Gastrocnemius medialis (tissue), 4 donors: ENCODE measurements at regions not wholly inside any gene's neighbourhood (a gene's known extent, or its start where the extent isn't known, plus 50 kb on each side); places are given as distances from the start of the nearest gene placed in this dataset.

ENCODE experiments used
- ATAC-seq, 2 donors: fragments of 150-250 bp; one replicate each; pipeline ENCODE4 v1.9.1; 2016
- DNase-seq, 2 donors: peaks; one replicate each; pipeline ENCODE4 v3.0.0-alpha.2; 2019
- H3K27ac ChIP-seq, 4 donors: fragments of 200-600 bp; sonication (generic); 1 replicate in 1 of 4; 2 replicates in 3 of 4; pipeline ENCODE4 v1.5.1; 2016 to 2018; ENCODE audit warnings: mild to moderate bottlenecking in 2 of 4, moderate library complexity in 1 of 4
- H3K27me3 ChIP-seq, 3 donors: fragments of 200-600 bp; sonication (generic) in 2 of 3; 1 replicate in 1 of 3; 2 replicates in 2 of 3; pipeline versions ENCODE4 v1.5.1 to v1.6.0; 2016 to 2019; ENCODE audit warnings: mild to moderate bottlenecking in 1 of 3, moderate library complexity in 1 of 3
- H3K36me3 ChIP-seq, 2 donors: fragments of 200-600 bp; sonication (generic) in 1 of 2; one replicate each; pipeline ENCODE4 v1.5.1; 2017 to 2018
- H3K4me1 ChIP-seq, 2 donors: fragments of 200-600 bp; sonication (generic) in 1 of 2; one replicate each; pipeline ENCODE4 v1.5.1; 2016 to 2017; ENCODE audit warnings: mild to moderate bottlenecking in 2 of 2
- H3K4me3 ChIP-seq, 4 donors: fragments of 200-600 bp; sonication (generic) in 3 of 4; 1 replicate in 1 of 4; 2 replicates in 3 of 4; pipeline ENCODE4 v1.5.1; 2016 to 2019; ENCODE audit warnings: mild to moderate bottlenecking in 2 of 4
- H3K9me3 ChIP-seq, 3 donors: fragments of 200-600 bp; sonication (generic) in 2 of 3; 1 replicate in 1 of 3; 2 replicates in 2 of 3; pipeline ENCODE4 v1.5.1; 2016 to 2019
- CTCF ChIP-seq, 5 experiments: fragments of 450-650 bp in 3 of 5; fragments of 200-600 bp in 2 of 5; sonication (generic) in 2 of 5; IDR thresholded peaks in 4 of 5; conservative IDR thresholded peaks in 1 of 5; 1 replicate in 4 of 5; 2 replicates in 1 of 5; pipeline ENCODE4 v1.5.1; 2016 to 2019; ENCODE audit warnings: antibody characterized with exemption in 5 of 5, mild to moderate bottlenecking in 3 of 5, moderate library complexity in 3 of 5
- POLR2A ChIP-seq, 2 donors: fragments of 450-650 bp; IDR thresholded peaks; one replicate each; pipeline ENCODE4 v1.6.1; 2017; ENCODE audit warnings: antibody characterized with exemption in 2 of 2, mild to moderate bottlenecking in 2 of 2, moderate library complexity in 2 of 2
- in situ Hi-C, 4 donors: fragments of 200-750 bp; cut with MboI; loops; one replicate each; pipeline versions ENCODE4 v1.15.0 to v1.8.0; 2017; ENCODE audit warnings: low sequenced_read_pairs in 4 of 4
- intact Hi-C: fragments of 100-400 bp; cut with DNase I; formaldehyde crosslinking; loops from one replicate; pipeline ENCODE4 v1.15.1; 2023; ENCODE audit warnings: low total_unique reads

- Histone ChIP-seq H3K27ac (peak overlapping the region; percentile 76 to 83 (median 79)), H3K36me3 (peaks cover 0 to 9% of the 10 kb centered on the region in 2 donors), H3K9me3 (no peaks in the 10 kb centered on the region), H3K4me3 (no peak overlapping the region), H3K4me1 (peaks cover 49 to 51% of the 10 kb centered on the region in 2 donors), H3K27me3 (no peaks in the 10 kb centered on the region)
- intact Hi-C loops (no loop called here), in situ Hi-C loops (no loop called here)
- TF ChIP-seq CTCF (IDR thresholded peaks at IDR 0.05 in 4 of 5, conservative IDR thresholded peaks at IDR 0.05 in 1 of 5), result no peak
- TF ChIP-seq POLR2A (IDR thresholded peaks at IDR 0.05), result no peak
- ATAC-seq, result no peak
- DNase-seq, result no peak
Measured at GRCh38 chr12:124400124-124400523, 105.2 kb downstream of the RFLNA start.

GRCh38 chr12:124399622-124400021, 104.7 kb downstream of the RFLNA start:
- TF ChIP-seq CTCF (IDR thresholded peaks at IDR 0.05 in 4 of 5, conservative IDR thresholded peaks at IDR 0.05 in 1 of 5) (peak; percentile 42 to 73 (median 64)), POLR2A (IDR thresholded peaks at IDR 0.05) (no peak)
- H3K9me3 ChIP-seq, result no peaks in the 10 kb centered on the region
- peaks cover 0 to 9% of the 10 kb centered on the region in 2 donors for H3K36me3 ChIP-seq
- in situ Hi-C loops, result loop anchor here in 1 of 4 donors (25.0 kb wide), 1 partner anchor 113 kb away; no protein-coding TSS in a partner anchor
- H3K4me3 ChIP-seq, result no peak overlapping the region
- DNase-seq (no peak), ATAC-seq (no peak)
- peak overlapping the region; percentile 76 to 83 (median 79) for H3K27ac ChIP-seq
- intact Hi-C loops, result loop anchor here (10.0 kb wide), 1 partner anchor 515 kb away; the partner anchor contains the start of gene UBC
- H3K27me3 ChIP-seq, result no peaks in the 10 kb centered on the region
- peaks cover 48 to 53% of the 10 kb centered on the region in 2 donors for H3K4me1 ChIP-seq

- in situ Hi-C loops (loop anchor here in 1 of 4 donors (25.0 kb wide), 1 partner anchor 114 kb away; no protein-coding TSS in a partner anchor), intact Hi-C loops (loop anchor here (10.0 kb wide), 1 partner anchor 516 kb away; the partner anchor contains the start of gene UBC)
- Histone ChIP-seq H3K4me1 (peaks cover 48 to 53% of the 10 kb centered on the region in 2 donors), H3K36me3 (peaks cover 0 to 9% of the 10 kb centered on the region in 2 donors), H3K9me3 (no peaks in the 10 kb centered on the region), H3K4me3 (no peak overlapping the region), H3K27ac (peak overlapping the region; percentile 76 to 83 (median 79)), H3K27me3 (no peaks in the 10 kb centered on the region)
- DNase-seq, result peak in 1 of 2 donors; percentile 84
- TF ChIP-seq CTCF (IDR thresholded peaks at IDR 0.05 in 4 of 5, conservative IDR thresholded peaks at IDR 0.05 in 1 of 5) (no peak), POLR2A (IDR thresholded peaks at IDR 0.05) (peak in 1 of 2 donors; percentile 8)
- ATAC-seq, result peak; percentile 62 to 80
Measured at GRCh38 chr12:124398578-124399227, 103.8 kb downstream of the RFLNA start.

GRCh38 chr12:124397807-124398577, 103.1 kb downstream of the RFLNA start:
- Histone ChIP-seq H3K27me3 (no peaks in the 10 kb centered on the region), H3K4me1 (peaks cover 48 to 53% of the 10 kb centered on the region in 2 donors), H3K4me3 (no peak overlapping the region), H3K27ac (peak overlapping the region; percentile 54 to 83 (median 79)), H3K9me3 (no peaks in the 10 kb centered on the region), H3K36me3 (peaks cover 0 to 9% of the 10 kb centered on the region in 2 donors)
- intact Hi-C loops (loop anchor here (10.0 kb wide), 1 partner anchor 517 kb away; the partner anchor contains the start of gene UBC), in situ Hi-C loops (loop anchor here in 1 of 4 donors (25.0 kb wide), 1 partner anchor 114 kb away; no protein-coding TSS in a partner anchor)
- TF ChIP-seq CTCF (IDR thresholded peaks at IDR 0.05 in 4 of 5, conservative IDR thresholded peaks at IDR 0.05 in 1 of 5) (no peak), POLR2A (IDR thresholded peaks at IDR 0.05) (no peak)
- no peak for ATAC-seq
- peak in 1 of 2 donors; percentile 65 for DNase-seq
